ENCODE measurements at regions not wholly inside any gene's neighbourhood (a gene's known extent, or its start where the extent isn't known, plus 50 kb on each side); places are given as distances from the start of the nearest gene placed in this dataset.

- no peak for DNase-seq
Measured at GRCh38 chr3:30170681-30171438, 435.5 kb upstream of the TGFBR2 start.

GRCh38 chr3:30174357-30174756 lies 432.0 kb upstream of the TGFBR2 start:
- no peak for DNase-seq

GRCh38 chr3:30180310-30181177 lies 425.9 kb upstream of the TGFBR2 start:
- DNase-seq = no peak

- DNase-seq = no peak
Measured at GRCh38 chr3:30181178-30181465, 425.3 kb upstream of the TGFBR2 start.

- DNase-seq = no peak
Measured at GRCh38 chr3:30181581-30181980, 424.8 kb upstream of the TGFBR2 start.

GRCh38 chr3:30183421-30183820 lies 423.0 kb upstream of the TGFBR2 start:
- no peak for DNase-seq

GRCh38 chr3:30184091-30184810 lies 422.1 kb upstream of the TGFBR2 start:
- DNase-seq = no peak

GRCh38 chr3:30185872-30186271 lies 420.5 kb upstream of the TGFBR2 start:
- DNase-seq = no peak

GRCh38 chr3:30186741-30187219 lies 419.6 kb upstream of the TGFBR2 start:
- DNase-seq = no peak

- peak in 1 of 6 experiments; percentile 1 for DNase-seq
Measured at GRCh38 chr3:30187366-30187765, 419.0 kb upstream of the TGFBR2 start.

GRCh38 chr3:30188713-30189112 lies 417.7 kb upstream of the TGFBR2 start:
- no peak for DNase-seq

GRCh38 chr3:30189900-30190299 lies 416.5 kb upstream of the TGFBR2 start:
- no peak for DNase-seq

- no peak for DNase-seq
Measured at GRCh38 chr3:30193625-30194044, 412.8 kb upstream of the TGFBR2 start.

GRCh38 chr3:30195352-30195751 lies 411.0 kb upstream of the TGFBR2 start:
- DNase-seq = no peak

GRCh38 chr3:30198162-30198561 lies 408.2 kb upstream of the TGFBR2 start:
- DNase-seq = no peak

GRCh38 chr3:30199096-30199759 lies 407.2 kb upstream of the TGFBR2 start:
- DNase-seq = peak; percentile 8 to 68 (median 50)

GRCh38 chr3:30199855-30200254 lies 406.5 kb upstream of the TGFBR2 start:
- DNase-seq = no peak

- DNase-seq = no peak
Measured at GRCh38 chr3:30201715-30202114, 404.7 kb upstream of the TGFBR2 start.

- no peak for DNase-seq
Measured at GRCh38 chr3:30203301-30203700, 403.1 kb upstream of the TGFBR2 start.

- DNase-seq = no peak
Measured at GRCh38 chr3:30204126-30204525, 402.3 kb upstream of the TGFBR2 start.

- DNase-seq = no peak
Measured at GRCh38 chr3:30206051-30206450, 400.4 kb upstream of the TGFBR2 start.

- no peak for DNase-seq
Measured at GRCh38 chr3:30221619-30222018, 384.8 kb upstream of the TGFBR2 start.

GRCh38 chr3:30222441-30222840 lies 384.0 kb upstream of the TGFBR2 start:
- no peak for DNase-seq

All from stimulated activated naive CD4-positive, alpha-beta T cell (primary cell).